A549 (cell line): ENCODE measurements at regions not wholly inside any gene's neighbourhood (a gene's known extent, or its start where the extent isn't known, plus 50 kb on each side); places are given as distances from the start of the nearest gene placed in this dataset.

Experiments
- ATAC-seq, 2 experiments: fragments of 200-7000 bp in 1 of 2; fragments of >200 bp in 1 of 2; cut with Nextera tagmentation in 1 of 2; cut with Tn5 transposase in 1 of 2; 3 replicates each; pipeline versions ENCODE4 v1.8.0 to v1.9.1; 2018 to 2020; ENCODE audit warnings: mild to moderate bottlenecking in 1 of 2, moderate library complexity in 1 of 2
- CTCF ChIA-PET: fragments of 300-600 bp; sonication (Branson Sonifier 250); formaldehyde crosslinking; extraction: SDS; loops from one replicate; lab custom pipeline; 2021; ENCODE audit warnings: antibody characterized with exemption, inconsistent platforms; lab: Yijun Ruan, JAX
- POLR2A ChIA-PET: fragments of 350-600 bp; formaldehyde crosslinking; extraction: SDS; loops from one replicate; lab custom pipeline; 2021; ENCODE audit warnings: antibody characterized with exemption, inconsistent platforms; lab: Yijun Ruan, JAX
- DNase-seq, 2 experiments: peaks; one replicate each; pipeline versions ENCODE4 v3.0.0 to v3.0.0-alpha.2; 2011 to 2016; ENCODE audit warnings: low read depth in 1 of 2, low spot score in 1 of 2
- FAIRE-seq: peaks from 2 replicates; lab custom pipeline; 2011; peaks lifted over from hg19 to GRCh38; lab: Jason Lieb, UNC
- H3K27ac ChIP-seq, 2 experiments: fragments of >200 bp; sonication (Bioruptor Twin); formaldehyde crosslinking; 3 replicates each; pipeline ENCODE4 v1.5.1; 2016 to 2017
- H3K4me1 ChIP-seq: fragments of >200 bp; sonication (Bioruptor Twin); formaldehyde crosslinking; 3 replicates; pipeline ENCODE4 v1.6.1; 2016
- H3K4me2 ChIP-seq: fragments of >200 bp; sonication (Bioruptor Twin); formaldehyde crosslinking; 3 replicates; pipeline ENCODE4 v1.6.1; 2016
- H3K4me3 ChIP-seq: fragments of >200 bp; sonication (Bioruptor Twin); formaldehyde crosslinking; 3 replicates; pipeline ENCODE4 v1.5.1; 2016
- H3K9me3 ChIP-seq: fragments of >200 bp; sonication (Bioruptor Twin); formaldehyde crosslinking; 3 replicates; pipeline ENCODE4 v1.6.1; 2016
- BHLHE40 ChIP-seq: IDR thresholded peaks from 2 replicates; pipeline ENCODE4 v1.6.1; 2012; ENCODE audit warnings: low read depth, low read length, inconsistent platforms
- CBX2 ChIP-seq: fragments of 200-600 bp; sonication (generic); IDR thresholded peaks from 2 replicates; pipeline ENCODE4 v1.6.1; 2016; ENCODE audit warnings: low read depth, mild to moderate bottlenecking, borderline replicate concordance
- EHF ChIP-seq: fragments of 250-450 bp; sonication (Bioruptor Pico); IDR thresholded peaks from 2 replicates; pipeline ENCODE4 v1.5.0; 2020; ENCODE audit warnings: mild to moderate bottlenecking
- ESRRA ChIP-seq: fragments of 150-350 bp; IDR thresholded peaks from 2 replicates; pipeline ENCODE4 v1.6.1; 2014; ENCODE audit warnings: mild to moderate bottlenecking, low read length, borderline replicate concordance
- FOSL2 ChIP-seq, 2 experiments: fragments of 450-650 bp in 1 of 2; fragments of >200 bp in 1 of 2; sonication (Bioruptor Twin) in 1 of 2; formaldehyde crosslinking; IDR thresholded peaks; 2 replicates each; pipeline versions ENCODE4 v1.5.0 to v1.6.1; 2016 to 2020; ENCODE audit warnings: mild to moderate bottlenecking in 1 of 2, moderate library complexity in 1 of 2
- FOXS1 ChIP-seq: fragments of 250-450 bp; sonication (Bioruptor Pico); IDR thresholded peaks from 2 replicates; pipeline ENCODE4 v1.5.0; 2020; ENCODE audit warnings: mild to moderate bottlenecking, moderate library complexity
- HOXB5 ChIP-seq: fragments of 250-450 bp; sonication (Bioruptor Pico); IDR thresholded peaks from 2 replicates; pipeline ENCODE4 v1.5.0; 2020; ENCODE audit warnings: mild to moderate bottlenecking, moderate library complexity
- JUN ChIP-seq, 2 experiments: fragments of >200 bp; sonication (Bioruptor Twin); formaldehyde crosslinking; IDR thresholded peaks; 2 replicates in 1 of 2; 3 replicates in 1 of 2; pipeline ENCODE4 v1.6.1; 2016 to 2017
- JUNB ChIP-seq: fragments of >200 bp; sonication (Bioruptor Twin); formaldehyde crosslinking; IDR thresholded peaks from 2 replicates; pipeline ENCODE4 v1.6.1; 2016
- MAFK ChIP-seq: fragments of 450-650 bp; IDR thresholded peaks from 2 replicates; pipeline ENCODE4 v1.6.1; 2014; ENCODE audit not compliant: partially characterized antibody
- MAZ ChIP-seq: fragments of 150-350 bp; IDR thresholded peaks from 2 replicates; pipeline ENCODE4 v1.6.1; 2014; ENCODE audit warnings: antibody characterized with exemption, low read depth, low read length, borderline replicate concordance
- MYC ChIP-seq: IDR thresholded peaks from 2 replicates; pipeline ENCODE4 v1.6.1; 2012; ENCODE audit warnings: mild to moderate bottlenecking, inconsistent platforms, low read length, improper control_type of control experiment, borderline replicate concordance
- NFE2L2 ChIP-seq: fragments of 150-350 bp; conservative IDR thresholded peaks from 2 replicates; pipeline ENCODE4 v1.6.1; 2014; ENCODE audit warnings: low read length
- NPAS2 ChIP-seq: fragments of 250-450 bp; sonication (Bioruptor Pico); IDR thresholded peaks from 2 replicates; pipeline ENCODE4 v1.8.0; 2022; ENCODE audit warnings: mild to moderate bottlenecking, moderate library complexity, borderline replicate concordance
- NR3C1 ChIP-seq: fragments of >200 bp; sonication (Bioruptor Twin); formaldehyde crosslinking; IDR thresholded peaks from 3 replicates; pipeline ENCODE4 v1.6.1; 2017
- POLR2A ChIP-seq: IDR thresholded peaks from 2 replicates; pipeline ENCODE4 v1.6.1; 2012; ENCODE audit warnings: mild to moderate bottlenecking, low read length
- POLR2AphosphoS2 ChIP-seq: conservative IDR thresholded peaks from 2 replicates; pipeline ENCODE4 v1.6.1; 2012; ENCODE audit warnings: low read length, improper control_type of control experiment, inconsistent platforms
- RAD21 ChIP-seq, 2 experiments: fragments of >200 bp in 1 of 2; sonication (Bioruptor Twin) in 1 of 2; formaldehyde crosslinking in 1 of 2; IDR thresholded peaks in 1 of 2; conservative IDR thresholded peaks in 1 of 2; 2 replicates in 1 of 2; 3 replicates in 1 of 2; pipeline ENCODE4 v1.6.1; 2012 to 2018; ENCODE audit warnings: inconsistent platforms in 1 of 2
- RARB ChIP-seq: fragments of 250-450 bp; sonication (Bioruptor Pico); IDR thresholded peaks from 2 replicates; pipeline ENCODE4 v1.8.0; 2021; ENCODE audit warnings: mild to moderate bottlenecking, moderate library complexity
- RNF2 ChIP-seq: fragments of 200-600 bp; sonication (generic); IDR thresholded peaks from 2 replicates; pipeline ENCODE4 v1.6.1; 2016; ENCODE audit warnings: low read depth, mild to moderate bottlenecking, antibody characterized with exemption, moderate library complexity, borderline replicate concordance
- SMC3 ChIP-seq: fragments of >200 bp; sonication (Bioruptor Twin); formaldehyde crosslinking; IDR thresholded peaks from 3 replicates; pipeline ENCODE4 v1.6.1; 2018; ENCODE audit warnings: inconsistent platforms
- SREBF2 ChIP-seq: fragments of 450-650 bp; IDR thresholded peaks from 2 replicates; pipeline ENCODE4 v1.6.1; 2014; ENCODE audit warnings: mild to moderate bottlenecking, moderate library complexity
- ZFP36 ChIP-seq: fragments of 450-650 bp; IDR thresholded peaks from 2 replicates; pipeline ENCODE4 v1.6.1; 2014; ENCODE audit warnings: borderline replicate concordance; ENCODE audit not compliant: partially characterized antibody
- ZSCAN20 ChIP-seq: fragments of 250-450 bp; sonication (Bioruptor Pico); IDR thresholded peaks from 2 replicates; pipeline ENCODE4 v1.8.0; 2022; ENCODE audit warnings: mild to moderate bottlenecking, moderate library complexity
- WGBS: methylation state at CpG from one replicate; pipeline ENCODE4 v1.1.6; 2017; ENCODE audit errors: missing lambda C conversion rate; 5-methylcytosine and 5-hydroxymethylcytosine counted together
- TF ChIP-seq, protein P1 (sequence below): IDR thresholded peaks from 2 replicates; pipeline ENCODE4 v1.6.1; 2012
- TF ChIP-seq, protein P2 (sequence below): fragments of >200 bp; sonication (Bioruptor Twin); formaldehyde crosslinking; IDR thresholded peaks from 2 replicates; pipeline ENCODE4 v1.6.1; 2016
- TF ChIP-seq, protein P3 (sequence below): fragments of >200 bp; sonication (Bioruptor Twin); formaldehyde crosslinking; IDR thresholded peaks from 3 replicates; pipeline ENCODE4 v1.5.1; 2016
- TF ChIP-seq, protein P4 (sequence below): fragments of >200 bp; sonication (Bioruptor Twin); formaldehyde crosslinking; IDR thresholded peaks from 3 replicates; pipeline ENCODE4 v1.6.1; 2016
- TF ChIP-seq, protein P5 (sequence below): fragments of 150-350 bp; IDR thresholded peaks from 2 replicates; pipeline ENCODE4 v1.6.1; 2014; ENCODE audit warnings: low read depth, mild to moderate bottlenecking, low read length
- TF ChIP-seq, protein P6 (sequence below): IDR thresholded peaks from 2 replicates; pipeline ENCODE4 v1.6.1; 2012

DNA sequence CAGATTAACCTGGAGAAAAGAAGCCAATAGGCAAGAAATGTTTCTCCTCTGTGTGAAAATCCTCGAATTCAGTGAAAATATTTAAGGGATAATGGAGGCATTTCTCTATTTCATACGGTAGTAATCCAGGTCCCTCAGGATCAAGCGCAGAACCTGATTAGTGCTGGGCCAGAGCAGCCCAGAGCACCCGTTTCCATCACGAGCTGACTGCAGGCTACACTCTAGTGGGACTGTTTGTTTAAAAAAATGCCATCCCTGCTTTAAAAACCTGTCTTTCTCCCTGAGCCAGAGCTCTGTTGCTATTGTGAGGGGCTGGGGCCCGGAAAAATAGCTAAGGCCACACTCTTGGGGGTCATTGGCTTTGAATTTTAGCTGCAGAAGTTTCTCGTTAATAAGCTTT is 223.2 kb upstream of the E2F8 start (continued):
- TF ChIP-seq ZFP36 (no peak), BHLHE40 (no peak)
- TF ChIP-seq, protein P1, sequence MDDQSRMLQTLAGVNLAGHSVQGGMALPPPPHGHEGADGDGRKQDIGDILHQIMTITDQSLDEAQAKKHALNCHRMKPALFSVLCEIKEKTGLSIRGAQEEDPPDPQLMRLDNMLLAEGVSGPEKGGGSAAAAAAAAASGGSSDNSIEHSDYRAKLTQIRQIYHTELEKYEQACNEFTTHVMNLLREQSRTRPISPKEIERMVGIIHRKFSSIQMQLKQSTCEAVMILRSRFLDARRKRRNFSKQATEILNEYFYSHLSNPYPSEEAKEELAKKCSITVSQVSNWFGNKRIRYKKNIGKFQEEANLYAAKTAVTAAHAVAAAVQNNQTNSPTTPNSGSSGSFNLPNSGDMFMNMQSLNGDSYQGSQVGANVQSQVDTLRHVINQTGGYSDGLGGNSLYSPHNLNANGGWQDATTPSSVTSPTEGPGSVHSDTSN = no peak

DNA sequence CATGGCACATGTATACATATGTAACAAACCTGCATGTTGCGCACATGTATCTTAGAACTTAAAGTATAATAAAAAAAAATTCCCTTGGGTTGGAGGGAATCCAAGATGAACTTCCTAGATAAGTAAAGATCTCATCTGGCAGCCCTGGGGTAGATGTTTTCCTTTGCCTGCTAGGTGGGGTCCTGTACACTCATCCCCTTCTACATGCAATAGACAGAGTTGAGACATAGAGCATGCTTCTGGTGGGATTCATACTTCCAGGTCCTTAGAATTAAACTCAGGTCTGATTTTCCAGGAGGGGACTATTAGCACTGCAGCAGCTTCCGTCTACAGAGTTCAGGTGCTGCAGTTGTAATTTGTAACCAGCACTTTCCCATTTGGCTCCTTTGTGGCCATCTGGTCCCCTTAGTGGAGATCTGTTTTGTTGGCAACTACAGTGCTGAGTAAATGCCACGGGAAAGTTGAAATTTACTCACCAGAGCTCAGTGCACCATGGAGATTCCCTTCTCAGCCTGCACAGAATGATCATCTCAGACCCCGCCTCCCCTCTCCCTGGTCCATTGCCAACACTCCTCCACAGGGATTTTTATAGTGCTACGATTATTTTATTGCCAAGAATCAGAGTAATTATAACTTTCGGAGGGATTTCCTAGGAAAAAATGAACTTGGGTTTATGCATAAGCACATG is 220.1 kb upstream of the E2F8 start:
- Histone ChIP-seq H3K27ac (no peak overlapping the region), H3K4me3 (no peak overlapping the region), H3K4me2 (no peak overlapping the region), H3K9me3 (no peaks in the 10 kb centered on the region), H3K4me1 (no peaks in the 10 kb centered on the region)
- DNase-seq (no peak), FAIRE-seq (no peak), ATAC-seq (no peak)
- CTCF ChIA-PET = no interaction called here
- no peak for TF ChIP-seq NR3C1
- no peak for TF ChIP-seq HOXB5 (CRISPR knock-in tag)
- TF ChIP-seq NPAS2 (CRISPR knock-in tag) = no peak
- no peak for TF ChIP-seq FOXS1
- no peak for TF ChIP-seq FOSL2 (IDR thresholded peaks at IDR 0.05)
- TF ChIP-seq FOSL2 (CRISPR knock-in tag; IDR thresholded peaks at IDR 0.05) = no peak
- TF ChIP-seq JUN (IDR thresholded peaks at IDR 0.05) = no peak
- no peak for TF ChIP-seq POLR2A
- TF ChIP-seq, protein P2, sequence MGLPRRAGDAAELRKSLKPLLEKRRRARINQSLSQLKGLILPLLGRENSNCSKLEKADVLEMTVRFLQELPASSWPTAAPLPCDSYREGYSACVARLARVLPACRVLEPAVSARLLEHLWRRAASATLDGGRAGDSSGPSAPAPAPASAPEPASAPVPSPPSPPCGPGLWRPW = no peak
- TF ChIP-seq, protein P3, sequence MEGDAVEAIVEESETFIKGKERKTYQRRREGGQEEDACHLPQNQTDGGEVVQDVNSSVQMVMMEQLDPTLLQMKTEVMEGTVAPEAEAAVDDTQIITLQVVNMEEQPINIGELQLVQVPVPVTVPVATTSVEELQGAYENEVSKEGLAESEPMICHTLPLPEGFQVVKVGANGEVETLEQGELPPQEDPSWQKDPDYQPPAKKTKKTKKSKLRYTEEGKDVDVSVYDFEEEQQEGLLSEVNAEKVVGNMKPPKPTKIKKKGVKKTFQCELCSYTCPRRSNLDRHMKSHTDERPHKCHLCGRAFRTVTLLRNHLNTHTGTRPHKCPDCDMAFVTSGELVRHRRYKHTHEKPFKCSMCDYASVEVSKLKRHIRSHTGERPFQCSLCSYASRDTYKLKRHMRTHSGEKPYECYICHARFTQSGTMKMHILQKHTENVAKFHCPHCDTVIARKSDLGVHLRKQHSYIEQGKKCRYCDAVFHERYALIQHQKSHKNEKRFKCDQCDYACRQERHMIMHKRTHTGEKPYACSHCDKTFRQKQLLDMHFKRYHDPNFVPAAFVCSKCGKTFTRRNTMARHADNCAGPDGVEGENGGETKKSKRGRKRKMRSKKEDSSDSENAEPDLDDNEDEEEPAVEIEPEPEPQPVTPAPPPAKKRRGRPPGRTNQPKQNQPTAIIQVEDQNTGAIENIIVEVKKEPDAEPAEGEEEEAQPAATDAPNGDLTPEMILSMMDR = no peak
- TF ChIP-seq CBX2 = no peak
- no peak for TF ChIP-seq POLR2AphosphoS2
- no peak for TF ChIP-seq RNF2
- TF ChIP-seq, protein P4, sequence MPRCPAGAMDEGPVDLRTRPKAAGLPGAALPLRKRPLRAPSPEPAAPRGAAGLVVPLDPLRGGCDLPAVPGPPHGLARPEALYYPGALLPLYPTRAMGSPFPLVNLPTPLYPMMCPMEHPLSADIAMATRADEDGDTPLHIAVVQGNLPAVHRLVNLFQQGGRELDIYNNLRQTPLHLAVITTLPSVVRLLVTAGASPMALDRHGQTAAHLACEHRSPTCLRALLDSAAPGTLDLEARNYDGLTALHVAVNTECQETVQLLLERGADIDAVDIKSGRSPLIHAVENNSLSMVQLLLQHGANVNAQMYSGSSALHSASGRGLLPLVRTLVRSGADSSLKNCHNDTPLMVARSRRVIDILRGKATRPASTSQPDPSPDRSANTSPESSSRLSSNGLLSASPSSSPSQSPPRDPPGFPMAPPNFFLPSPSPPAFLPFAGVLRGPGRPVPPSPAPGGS = no peak
- no peak for TF ChIP-seq JUNB
- no peak for TF ChIP-seq BHLHE40
- TF ChIP-seq EHF (CRISPR knock-in tag) = no peak
- TF ChIP-seq, protein P5, sequence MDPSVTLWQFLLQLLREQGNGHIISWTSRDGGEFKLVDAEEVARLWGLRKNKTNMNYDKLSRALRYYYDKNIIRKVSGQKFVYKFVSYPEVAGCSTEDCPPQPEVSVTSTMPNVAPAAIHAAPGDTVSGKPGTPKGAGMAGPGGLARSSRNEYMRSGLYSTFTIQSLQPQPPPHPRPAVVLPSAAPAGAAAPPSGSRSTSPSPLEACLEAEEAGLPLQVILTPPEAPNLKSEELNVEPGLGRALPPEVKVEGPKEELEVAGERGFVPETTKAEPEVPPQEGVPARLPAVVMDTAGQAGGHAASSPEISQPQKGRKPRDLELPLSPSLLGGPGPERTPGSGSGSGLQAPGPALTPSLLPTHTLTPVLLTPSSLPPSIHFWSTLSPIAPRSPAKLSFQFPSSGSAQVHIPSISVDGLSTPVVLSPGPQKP = no peak
- no peak for TF ChIP-seq SMC3
- WGBS = 63% methylated on average over 6 of the region's 6 CpGs
- POLR2A ChIA-PET = no interaction called here

DNA sequence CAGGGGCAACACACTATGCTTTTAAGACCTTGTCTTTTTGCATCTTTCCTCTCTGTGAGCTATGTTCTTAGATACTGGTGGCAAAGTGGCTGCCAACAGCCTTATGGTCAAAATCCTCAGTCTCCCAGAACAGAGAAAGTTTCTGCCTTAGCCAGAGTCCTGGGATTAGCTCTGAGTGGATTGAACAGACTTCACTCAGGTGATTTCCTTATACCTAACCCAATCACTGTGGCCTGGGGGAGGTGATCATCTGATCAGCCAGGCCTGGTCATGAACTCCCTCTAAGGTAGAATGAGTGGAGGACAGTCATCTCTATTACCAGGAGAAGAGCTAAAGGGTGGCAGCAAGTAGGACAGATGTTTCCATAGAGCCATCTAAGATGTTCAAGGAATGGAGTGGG is 218.5 kb upstream of the E2F8 start:
- Histone ChIP-seq H3K27ac (no peak overlapping the region), H3K4me1 (no peaks in the 10 kb centered on the region), H3K4me3 (no peak overlapping the region), H3K4me2 (no peak overlapping the region), H3K9me3 (no peaks in the 10 kb centered on the region)
- ChIA-PET POLR2A (no interaction called here), CTCF (interaction anchor here (1.3 to 1.4 kb wide), 2 partner anchors 93 to 387 kb away, joined by 3 to 4 read pairs; no protein-coding TSS in a partner anchor)
- FAIRE-seq (no peak), ATAC-seq (no peak), DNase-seq (no peak)
- TF ChIP-seq ZSCAN20 = no peak
- TF ChIP-seq, protein P2 = no peak
- TF ChIP-seq, protein P6, sequence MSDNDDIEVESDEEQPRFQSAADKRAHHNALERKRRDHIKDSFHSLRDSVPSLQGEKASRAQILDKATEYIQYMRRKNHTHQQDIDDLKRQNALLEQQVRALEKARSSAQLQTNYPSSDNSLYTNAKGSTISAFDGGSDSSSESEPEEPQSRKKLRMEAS = no peak
- TF ChIP-seq ESRRA = no peak
- TF ChIP-seq BHLHE40 = no peak
- no peak for TF ChIP-seq EHF (CRISPR knock-in tag)
- TF ChIP-seq RAD21 (conservative IDR thresholded peaks at IDR 0.05 in 1 of 2, IDR thresholded peaks at IDR 0.05 in 1 of 2) = no peak
- TF ChIP-seq CBX2 = no peak
- TF ChIP-seq NFE2L2 = no peak
- TF ChIP-seq MYC = no peak
- TF ChIP-seq FOXS1 = no peak
- no peak for TF ChIP-seq MAZ
- no peak for TF ChIP-seq RNF2
- TF ChIP-seq SREBF2 = no peak
- TF ChIP-seq RARB (CRISPR knock-in tag) = no peak
- TF ChIP-seq JUNB = no peak
- TF ChIP-seq MAFK = no peak
